Muscle layer of duodenum (tissue), 2 donors: ENCODE measurements at regions not wholly inside any gene's neighbourhood (a gene's known extent, or its start where the extent isn't known, plus 50 kb on each side); places are given as distances from the start of the nearest gene placed in this dataset.
"Not testable (repeated sequence)": the region's sequence is repeated elsewhere in the genome, so short reads cannot be mapped to it uniquely, and the experiment has no call there.

ENCODE experiments used
- H3K27ac ChIP-seq: one replicate; pipeline ENCODE4 v1.7.0; 2013; ENCODE audit warnings: mild to moderate bottlenecking, low read length
- H3K27me3 ChIP-seq: one replicate; pipeline ENCODE4 v1.7.0; 2013; ENCODE audit warnings: low read depth, mild to moderate bottlenecking, control low read depth, low read length
- H3K36me3 ChIP-seq, 2 donors: one replicate each; pipeline ENCODE4 v1.7.0; 2013; ENCODE audit warnings: low read length in 2 of 2, control low read depth in 1 of 2, mild to moderate bottlenecking in 1 of 2; ENCODE audit not compliant: insufficient read depth in 2 of 2, control insufficient read depth in 1 of 2
- H3K4me1 ChIP-seq, 2 donors: one replicate each; pipeline ENCODE4 v1.7.0; 2013; ENCODE audit warnings: low read length in 2 of 2, mild to moderate bottlenecking in 2 of 2, control low read depth in 1 of 2, moderate library complexity in 1 of 2; ENCODE audit not compliant: insufficient read depth in 2 of 2, control insufficient read depth in 1 of 2
- H3K4me3 ChIP-seq, 2 donors: one replicate each; pipeline ENCODE4 v1.7.0; 2013; ENCODE audit warnings: low read length in 2 of 2, low read depth in 1 of 2, mild to moderate bottlenecking in 1 of 2
- H3K9me3 ChIP-seq, 2 donors: one replicate each; pipeline ENCODE4 v1.7.0; 2013; ENCODE audit warnings: low read length in 2 of 2, control low read depth in 1 of 2, mild to moderate bottlenecking in 1 of 2; ENCODE audit not compliant: control insufficient read depth in 1 of 2
- donor health status: healthy.

DNA sequence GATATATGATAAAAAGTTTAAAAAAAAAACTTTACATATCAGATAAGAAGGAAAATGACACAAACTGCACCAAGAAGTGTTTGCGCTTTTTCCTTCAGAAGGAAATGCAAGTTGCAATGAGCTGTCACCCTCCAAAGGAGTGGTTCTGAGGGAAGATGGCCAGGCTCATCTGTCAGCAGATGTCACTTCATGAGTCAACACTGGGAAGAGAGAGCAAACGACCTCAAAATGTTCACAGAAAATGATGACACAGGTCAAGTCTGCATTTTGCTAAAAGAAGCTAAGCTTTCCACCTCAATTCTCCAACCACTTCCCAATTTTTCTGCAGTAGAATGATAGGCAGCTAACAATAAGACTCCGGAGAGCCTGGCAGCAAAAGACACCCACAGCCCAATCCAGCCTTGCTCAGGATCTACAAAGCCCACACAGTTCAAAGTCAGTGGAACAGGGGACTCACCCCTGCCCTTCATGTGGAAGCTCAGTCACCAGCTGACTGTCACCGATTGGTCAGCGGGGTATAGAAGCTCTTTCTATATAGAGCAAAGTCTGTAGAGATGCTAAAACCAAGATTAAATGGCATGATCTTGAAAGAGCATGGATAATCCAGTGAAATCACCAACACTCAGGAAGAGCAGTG is 155.1 kb upstream of the NEBL start:
- Histone ChIP-seq H3K27ac (no peak overlapping the region), H3K9me3 (peaks cover 0 to 4% of the 10 kb centered on the region in 2 donors), H3K27me3 (no peaks in the 10 kb centered on the region), H3K4me1 (no peaks in the 10 kb centered on the region), H3K4me3 (no peak overlapping the region), H3K36me3 (no peaks in the 10 kb centered on the region)

DNA sequence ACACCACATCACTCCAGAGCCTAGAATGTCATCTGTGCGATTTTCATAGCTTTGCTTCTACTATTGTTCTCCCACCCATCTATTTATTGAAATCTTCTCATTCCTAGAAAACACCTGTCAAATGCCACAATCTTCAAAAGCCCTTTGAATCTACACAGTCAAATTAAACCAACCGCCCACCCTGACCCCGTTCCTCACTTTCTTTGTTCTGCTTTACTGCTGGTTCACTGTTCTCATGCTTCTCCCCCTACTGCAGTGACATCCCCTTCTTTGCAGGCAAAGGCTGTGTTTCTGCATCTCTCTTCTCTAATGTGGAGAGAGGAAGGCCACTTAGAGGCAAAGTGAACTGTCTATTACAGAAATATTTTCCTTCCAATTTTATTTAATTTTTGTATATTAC is 152.4 kb upstream of the NEBL start:
- no peaks in the 10 kb centered on the region for H3K27me3 ChIP-seq

GRCh38 chr10:21048068-21048467 is 151.0 kb upstream of the NEBL start:
- no peaks in the 10 kb centered on the region for H3K36me3 ChIP-seq
- no peak overlapping the region for H3K4me3 ChIP-seq
- peaks cover 0 to 4% of the 10 kb centered on the region in 2 donors for H3K9me3 ChIP-seq
- no peaks in the 10 kb centered on the region for H3K27me3 ChIP-seq
- H3K4me1 ChIP-seq: no peaks in the 10 kb centered on the region
- no peak overlapping the region for H3K27ac ChIP-seq

More for the DNA sequence above, 152.4 kb upstream of the NEBL start:
- Histone ChIP-seq H3K9me3 (peaks cover 0 to 4% of the 10 kb centered on the region in 2 donors), H3K4me1 (no peaks in the 10 kb centered on the region), H3K27ac (no peak overlapping the region), H3K36me3 (no peaks in the 10 kb centered on the region), H3K4me3 (no peak overlapping the region)

- Histone ChIP-seq H3K36me3 (no peaks in the 10 kb centered on the region), H3K27me3 (no peaks in the 10 kb centered on the region), H3K4me1 (no peaks in the 10 kb centered on the region), H3K27ac (no peak overlapping the region), H3K4me3 (no peak overlapping the region), H3K9me3 (peaks cover 0 to 4% of the 10 kb centered on the region in 2 donors)
Observed at GRCh38 chr10:21047511-21047910, 150.4 kb upstream of the NEBL start.

- H3K9me3 ChIP-seq: peaks cover 0 to under 1% of the 10 kb centered on the region in 2 donors
- no peaks in the 10 kb centered on the region for H3K27me3 ChIP-seq
- H3K27ac ChIP-seq: no peak overlapping the region
- no peak overlapping the region for H3K4me3 ChIP-seq
- no peaks in the 10 kb centered on the region for H3K36me3 ChIP-seq
- no peaks in the 10 kb centered on the region for H3K4me1 ChIP-seq
Observed at GRCh38 chr10:21047096-21047495, 150.0 kb upstream of the NEBL start.

DNA sequence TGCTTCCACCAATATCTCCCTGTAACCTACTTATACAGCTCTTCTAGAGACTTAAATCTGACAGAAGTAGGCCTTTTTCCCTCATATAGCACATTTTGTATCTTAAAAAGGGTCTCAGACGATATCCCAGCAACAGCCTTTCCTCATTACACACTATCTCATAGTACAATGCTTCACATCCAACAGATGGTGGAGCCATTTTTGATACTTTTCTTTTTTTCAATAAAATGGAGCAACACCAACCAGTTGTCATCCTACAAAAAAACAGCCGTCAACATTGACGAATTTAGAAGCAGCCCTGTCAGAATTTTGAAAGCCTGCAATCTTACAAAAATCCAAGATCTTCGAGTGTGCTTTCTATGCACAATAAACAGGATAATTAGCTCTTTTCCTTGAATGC is 145.9 kb upstream of the NEBL start:
- Histone ChIP-seq H3K4me1 (no peaks in the 10 kb centered on the region), H3K27ac (no peak overlapping the region), H3K27me3 (no peaks in the 10 kb centered on the region), H3K9me3 (no peaks in the 10 kb centered on the region), H3K36me3 (no peaks in the 10 kb centered on the region), H3K4me3 (no peak overlapping the region)

- H3K36me3 ChIP-seq: no peaks in the 10 kb centered on the region
- no peaks in the 10 kb centered on the region for H3K9me3 ChIP-seq
- H3K4me3 ChIP-seq: no peak overlapping the region
- H3K4me1 ChIP-seq: no peaks in the 10 kb centered on the region
- no peak overlapping the region for H3K27ac ChIP-seq
- no peaks in the 10 kb centered on the region for H3K27me3 ChIP-seq
Observed at GRCh38 chr10:21042536-21042935, 145.4 kb upstream of the NEBL start.

GRCh38 chr10:21041763-21042458 is 144.8 kb upstream of the NEBL start:
- Histone ChIP-seq H3K9me3 (no peaks in the 10 kb centered on the region), H3K27ac (no peak overlapping the region), H3K4me3 (no peak overlapping the region), H3K36me3 (no peaks in the 10 kb centered on the region), H3K27me3 (no peaks in the 10 kb centered on the region), H3K4me1 (no peaks in the 10 kb centered on the region)

DNA sequence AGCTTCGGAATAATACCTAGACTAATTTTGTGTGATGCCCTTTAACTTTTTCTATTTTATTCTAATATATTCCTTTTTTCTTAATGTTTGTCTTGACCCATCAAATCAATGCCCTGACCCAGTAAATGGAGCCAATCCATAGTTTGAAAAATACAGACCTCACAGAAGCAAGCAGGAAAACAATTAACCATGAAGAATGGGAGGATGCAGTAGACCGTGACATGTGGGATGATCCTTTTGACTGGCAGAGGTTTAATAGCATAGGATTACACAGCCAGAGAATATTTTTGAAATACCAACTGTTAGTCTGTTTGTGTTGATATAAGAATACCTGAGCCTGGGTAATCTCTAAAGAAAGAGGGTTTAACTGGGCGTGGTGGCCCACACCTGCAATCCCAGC is 142.6 kb upstream of the NEBL start:
- Histone ChIP-seq H3K27ac (no peak overlapping the region), H3K27me3 (no peaks in the 10 kb centered on the region), H3K4me1 (no peaks in the 10 kb centered on the region), H3K36me3 (no peaks in the 10 kb centered on the region), H3K4me3 (no peak overlapping the region), H3K9me3 (no peaks in the 10 kb centered on the region)

DNA sequence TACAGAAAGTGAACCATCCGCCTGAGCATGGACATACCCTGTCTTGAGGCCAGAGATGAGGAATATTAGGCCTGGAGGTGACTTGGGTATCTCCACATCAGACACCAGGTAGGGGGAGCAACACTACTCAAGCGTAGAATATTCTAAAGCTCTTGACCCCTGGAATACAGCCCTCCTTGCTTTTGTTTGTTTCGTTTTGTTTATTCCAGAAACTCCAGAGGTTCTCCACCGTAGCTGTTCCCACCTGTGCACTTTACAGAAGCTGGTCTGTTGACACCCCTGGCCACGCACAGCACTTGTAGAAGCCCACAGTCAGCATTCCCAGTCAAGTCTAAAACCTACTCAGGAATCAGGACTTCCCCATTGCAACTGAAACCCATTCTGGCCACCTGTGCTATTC is 139.6 kb upstream of the NEBL start:
- H3K9me3 ChIP-seq: no peaks in the 10 kb centered on the region
- no peak overlapping the region for H3K4me3 ChIP-seq
- no peaks in the 10 kb centered on the region for H3K27me3 ChIP-seq
- H3K27ac ChIP-seq: no peak overlapping the region
- no peaks in the 10 kb centered on the region for H3K4me1 ChIP-seq
- H3K36me3 ChIP-seq: no peaks in the 10 kb centered on the region

DNA sequence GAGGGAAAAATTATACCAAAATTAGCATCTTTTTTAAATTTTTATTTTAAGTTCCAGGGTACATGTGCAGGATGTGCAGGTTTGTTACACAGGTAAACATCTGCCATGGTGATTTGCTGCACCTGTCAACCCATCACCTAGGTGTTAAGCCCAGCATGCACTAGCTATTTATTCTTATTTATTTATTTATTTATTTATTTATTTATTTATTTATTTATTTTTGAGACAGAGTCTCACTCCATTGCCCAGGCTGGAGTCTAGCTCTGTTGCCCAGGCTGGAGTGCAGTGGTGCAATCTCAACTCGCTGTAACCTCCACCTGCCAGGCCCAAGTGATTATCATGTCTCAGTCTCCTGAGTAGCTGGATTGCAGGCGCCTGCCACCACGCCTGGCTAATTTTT is 137.7 kb upstream of the NEBL start:
- not testable (repeated sequence) for H3K9me3 ChIP-seq, H3K4me3 ChIP-seq, H3K4me1 ChIP-seq, H3K27ac ChIP-seq, H3K36me3 ChIP-seq, H3K27me3 ChIP-seq

- Histone ChIP-seq H3K27ac (no peak overlapping the region), H3K4me3 (no peak overlapping the region), H3K9me3 (peaks cover 0 to 4% of the 10 kb centered on the region in 2 donors), H3K4me1 (no peaks in the 10 kb centered on the region), H3K27me3 (no peaks in the 10 kb centered on the region), H3K36me3 (no peaks in the 10 kb centered on the region)
Observed at GRCh38 chr10:21034241-21034640, 137.1 kb upstream of the NEBL start.
